HFF-Myc (cell line): ENCODE measurements at regions not wholly inside any gene's neighbourhood (a gene's known extent, or its start where the extent isn't known, plus 50 kb on each side); places are given as distances from the start of the nearest gene placed in this dataset.

Experiments
- DNase-seq: peaks from one replicate; pipeline ENCODE4 v3.0.0-alpha.2; 2011; ENCODE audit warnings: low read depth; ENCODE audit errors: extremely low read depth
- H3K4me3 ChIP-seq: replicated peaks from 2 replicates; pipeline ENCODE4 v1.5.1; 2011; ENCODE audit warnings: low read depth, mild to moderate bottlenecking, control low read depth, low read length
- TF ChIP-seq, protein P1 (sequence below): IDR thresholded peaks from 2 replicates; pipeline ENCODE4 v1.5.1; 2012; ENCODE audit warnings: mild to moderate bottlenecking, low read depth, low read length, control low read depth; ENCODE audit errors: missing control alignments

DNA sequence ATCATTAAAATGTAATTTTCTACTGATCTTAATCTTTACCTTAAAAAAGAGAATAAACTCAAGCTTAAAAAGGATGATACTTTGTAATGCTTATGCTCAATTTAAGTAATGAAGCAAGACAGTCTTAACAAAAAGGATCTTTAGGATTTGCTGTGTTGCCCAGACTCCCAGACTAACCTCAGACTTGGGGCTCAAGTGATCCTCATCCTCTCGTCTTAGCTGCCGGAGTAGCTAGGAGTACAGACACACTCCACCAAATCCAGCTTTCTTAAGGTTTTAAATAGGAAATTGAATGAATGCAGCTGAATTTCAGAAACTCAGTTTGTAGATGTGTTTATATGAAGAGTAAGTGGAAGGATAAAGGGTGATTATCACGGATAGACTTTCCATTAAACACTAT is 400.5 kb upstream of the DAB2 start:
- TF ChIP-seq, protein P1, sequence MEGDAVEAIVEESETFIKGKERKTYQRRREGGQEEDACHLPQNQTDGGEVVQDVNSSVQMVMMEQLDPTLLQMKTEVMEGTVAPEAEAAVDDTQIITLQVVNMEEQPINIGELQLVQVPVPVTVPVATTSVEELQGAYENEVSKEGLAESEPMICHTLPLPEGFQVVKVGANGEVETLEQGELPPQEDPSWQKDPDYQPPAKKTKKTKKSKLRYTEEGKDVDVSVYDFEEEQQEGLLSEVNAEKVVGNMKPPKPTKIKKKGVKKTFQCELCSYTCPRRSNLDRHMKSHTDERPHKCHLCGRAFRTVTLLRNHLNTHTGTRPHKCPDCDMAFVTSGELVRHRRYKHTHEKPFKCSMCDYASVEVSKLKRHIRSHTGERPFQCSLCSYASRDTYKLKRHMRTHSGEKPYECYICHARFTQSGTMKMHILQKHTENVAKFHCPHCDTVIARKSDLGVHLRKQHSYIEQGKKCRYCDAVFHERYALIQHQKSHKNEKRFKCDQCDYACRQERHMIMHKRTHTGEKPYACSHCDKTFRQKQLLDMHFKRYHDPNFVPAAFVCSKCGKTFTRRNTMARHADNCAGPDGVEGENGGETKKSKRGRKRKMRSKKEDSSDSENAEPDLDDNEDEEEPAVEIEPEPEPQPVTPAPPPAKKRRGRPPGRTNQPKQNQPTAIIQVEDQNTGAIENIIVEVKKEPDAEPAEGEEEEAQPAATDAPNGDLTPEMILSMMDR: no peak
- DNase-seq: no peak
- H3K4me3 ChIP-seq: no peak overlapping the region

DNA sequence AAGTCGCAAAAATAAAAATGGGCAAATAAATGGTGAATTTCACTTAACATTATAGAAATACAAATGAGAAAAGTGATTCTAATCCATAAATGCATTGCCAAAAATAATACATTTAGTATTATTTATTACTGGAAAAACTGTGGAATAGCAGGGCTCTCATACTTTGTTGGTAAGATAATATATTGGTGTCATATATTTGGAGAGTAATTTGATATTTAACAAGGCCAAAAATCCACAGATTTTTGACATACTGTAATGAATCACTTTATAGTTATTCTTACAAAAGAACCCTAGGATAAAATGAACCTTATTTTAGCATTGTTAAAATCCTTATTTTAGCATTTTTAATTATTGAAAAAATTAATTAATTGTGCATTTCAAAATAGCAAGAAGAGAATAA is 397.2 kb upstream of the DAB2 start:
- H3K4me3 ChIP-seq: no peak overlapping the region
- no peak for DNase-seq
- TF ChIP-seq, protein P1: no peak

DNA sequence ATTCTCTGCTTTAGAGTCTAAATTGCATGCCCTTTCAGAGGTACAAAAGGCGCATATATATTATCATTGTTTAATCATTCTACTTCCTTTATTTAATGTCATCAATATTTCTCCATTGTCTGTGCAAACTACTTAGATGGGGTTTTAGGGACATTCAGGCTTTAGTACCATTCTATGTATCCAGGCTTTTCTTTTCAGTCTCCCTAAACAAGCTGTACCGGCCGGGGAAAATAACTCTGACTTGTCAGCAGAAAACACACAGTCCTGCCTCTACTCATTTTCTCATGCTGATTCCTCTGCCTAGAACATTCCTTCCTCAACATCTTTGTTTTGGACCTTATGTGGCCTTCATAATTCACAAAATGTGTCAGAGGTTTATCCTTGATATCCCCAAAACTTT is 392.1 kb upstream of the DAB2 start:
- H3K4me3 ChIP-seq: no peak overlapping the region
- TF ChIP-seq, protein P1: no peak
- DNase-seq: no peak

DNA sequence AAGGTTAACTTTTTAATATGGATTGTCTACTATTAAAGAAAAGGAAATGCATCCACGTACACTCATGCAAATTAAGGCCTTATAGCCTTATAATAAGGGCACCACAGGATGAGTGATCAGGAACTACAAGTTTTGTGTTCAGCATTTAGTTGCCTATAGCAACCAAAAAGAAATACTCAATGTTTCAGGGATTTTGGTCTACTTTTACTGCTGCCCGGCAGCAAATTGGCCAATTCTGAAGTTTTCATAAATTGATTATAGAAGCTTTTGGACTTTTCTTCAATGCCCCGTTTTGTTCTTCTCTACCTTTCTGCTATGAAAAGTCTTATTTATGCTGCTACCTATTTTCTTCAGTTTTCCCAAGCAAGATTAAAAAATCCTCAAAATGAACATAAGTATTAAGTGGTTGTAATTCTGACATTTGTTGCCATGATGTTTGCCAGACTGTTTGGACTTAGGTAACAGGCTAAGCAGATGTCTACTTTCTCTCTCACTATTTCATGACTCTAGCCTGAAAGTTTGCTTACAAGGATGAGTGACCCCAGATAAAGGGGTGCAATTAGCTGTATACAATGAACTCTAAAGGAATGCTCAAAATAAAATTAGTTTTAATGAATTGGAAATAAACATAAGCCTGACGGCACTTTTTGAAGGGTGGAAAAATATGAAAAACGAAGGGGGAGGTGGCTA is 391.5 kb upstream of the DAB2 start:
- DNase-seq: no peak
- no peak overlapping the region for H3K4me3 ChIP-seq
- TF ChIP-seq, protein P1: no peak

DNA sequence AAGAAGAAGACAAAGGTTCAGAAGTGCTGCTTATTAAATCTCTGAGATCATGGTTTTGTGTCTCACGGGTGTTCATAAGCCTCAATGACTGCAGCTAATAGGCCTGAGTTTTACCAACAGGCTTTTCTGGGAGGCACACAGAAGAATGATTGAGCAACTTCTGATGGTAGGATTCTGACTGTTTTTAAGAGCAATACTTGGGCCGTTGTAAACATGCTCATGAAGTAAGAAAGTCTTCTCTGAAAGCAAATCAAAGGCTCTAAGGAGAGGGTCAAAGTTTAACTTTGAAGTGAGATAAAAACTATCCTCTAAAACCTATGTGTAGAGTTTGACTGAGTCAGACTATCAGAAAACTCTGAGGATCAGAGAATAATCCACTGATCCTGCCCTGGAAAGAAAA is 390.9 kb upstream of the DAB2 start:
- no peak overlapping the region for H3K4me3 ChIP-seq
- TF ChIP-seq, protein P1: no peak
- DNase-seq: no peak

DNA sequence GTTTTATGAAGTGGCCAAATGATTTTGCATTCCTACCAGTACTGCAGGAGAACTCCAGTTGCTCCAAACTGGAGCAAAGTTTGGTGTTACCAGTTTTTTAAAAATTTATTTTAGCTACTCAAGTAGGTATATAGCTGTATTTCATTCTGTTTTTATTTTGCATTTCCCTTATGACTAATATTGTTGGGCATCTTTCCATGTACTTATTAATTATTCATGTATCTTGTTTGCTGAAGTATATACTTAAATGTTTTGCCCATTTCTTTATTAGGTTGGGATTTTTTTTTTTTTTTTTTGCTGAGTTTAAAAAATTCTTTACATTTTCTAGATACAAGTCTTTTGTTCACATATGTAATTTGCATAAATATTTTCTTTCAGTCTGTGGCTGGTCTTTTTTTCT is 386.6 kb upstream of the DAB2 start:
- H3K4me3 ChIP-seq: no peak overlapping the region
- TF ChIP-seq, protein P1: no peak
- no peak for DNase-seq

DNA sequence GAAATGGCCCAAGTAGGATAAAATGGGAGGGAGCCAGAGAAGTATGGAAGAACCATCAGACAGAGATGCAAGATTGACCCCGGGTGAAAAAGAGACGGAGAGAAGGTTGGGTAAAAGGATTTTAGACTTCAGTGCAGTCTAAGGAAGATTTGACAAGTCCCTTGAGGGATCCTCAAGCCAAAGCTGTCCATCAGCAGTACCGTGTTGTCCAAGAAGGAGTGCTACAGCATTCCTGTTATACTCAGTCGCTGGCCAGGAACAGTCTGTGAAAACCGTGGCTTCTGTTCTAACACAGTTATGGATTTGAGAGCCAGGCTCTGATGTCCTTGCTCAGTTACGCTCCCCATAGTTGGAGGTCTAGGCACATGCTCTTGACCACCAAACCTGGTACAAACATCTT is 383.9 kb upstream of the DAB2 start:
- no peak overlapping the region for H3K4me3 ChIP-seq
- TF ChIP-seq, protein P1: no peak
- DNase-seq: no peak
